WI38 (cell line): ENCODE measurements at regions not wholly inside any gene's neighbourhood (a gene's known extent, or its start where the extent isn't known, plus 50 kb on each side); places are given as distances from the start of the nearest gene placed in this dataset.
"Not testable (repeated sequence)": the region's sequence is repeated elsewhere in the genome, so short reads cannot be mapped to it uniquely, and the experiment has no call there.

Source experiments
- H3K4me3 ChIP-seq: 2 replicates; pipeline ENCODE4 v1.5.1; 2011; ENCODE audit warnings: low read depth, mild to moderate bottlenecking, control low read depth, low read length
- CTCF ChIP-seq: IDR thresholded peaks from 2 replicates; pipeline ENCODE4 v1.5.1; 2012; ENCODE audit warnings: low read depth, mild to moderate bottlenecking, control low read depth, low read length

GRCh38 chr3:147159141-147159540 lies 247.2 kb downstream of the ZIC4 start:
- no peak for TF ChIP-seq CTCF
- no peak overlapping the region for H3K4me3 ChIP-seq

- H3K4me3 ChIP-seq: no peak overlapping the region
- TF ChIP-seq CTCF: no peak
These were observed 248.7 kb downstream of the ZIC4 start for GRCh38 chr3:147157631-147158030.

DNA sequence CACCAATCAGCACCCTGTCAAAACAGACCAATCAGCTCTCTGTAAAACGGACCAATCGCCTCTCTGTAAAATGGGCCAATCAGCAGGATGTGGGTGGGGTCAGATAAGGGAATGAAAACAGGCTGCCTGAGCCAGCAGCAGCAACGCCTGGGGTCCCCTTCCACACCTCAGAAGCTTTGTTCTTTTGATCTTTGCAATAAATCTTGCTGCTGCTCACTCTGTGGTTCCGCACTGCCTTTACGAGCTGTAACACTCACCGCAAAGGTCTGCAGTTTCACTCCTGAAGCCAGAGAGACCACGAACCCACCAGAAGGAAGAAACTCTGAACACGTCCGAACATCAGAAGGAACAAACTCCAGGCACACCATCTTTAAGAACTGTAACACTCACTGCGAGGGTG lies 251.4 kb downstream of the ZIC4 start:
- H3K4me3 ChIP-seq: not testable (repeated sequence)

GRCh38 chr3:147153830-147154539 lies 252.4 kb downstream of the ZIC4 start:
- TF ChIP-seq CTCF: no peak
- no peak overlapping the region for H3K4me3 ChIP-seq

DNA sequence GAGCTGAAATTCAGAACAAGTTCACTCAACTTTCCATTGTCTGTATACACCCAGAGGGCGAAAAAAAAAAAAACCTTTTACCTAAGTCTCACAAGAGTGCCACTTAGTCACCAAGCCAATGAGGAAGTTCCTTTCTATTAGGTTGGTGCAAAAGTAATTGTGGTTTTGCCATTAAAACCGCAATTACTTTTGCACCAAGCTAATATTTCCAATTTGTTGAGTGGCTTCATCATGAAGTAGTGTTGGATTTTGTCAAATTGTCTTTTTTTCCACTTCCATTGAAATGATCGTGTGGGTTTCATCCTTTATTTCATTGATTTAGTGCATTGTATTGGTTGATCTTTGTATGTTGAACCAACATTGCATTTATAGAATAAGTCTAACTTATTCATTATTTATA lies 253.9 kb downstream of the ZIC4 start:
- no peak for TF ChIP-seq CTCF
- H3K4me3 ChIP-seq: no peak overlapping the region

GRCh38 chr3:147141516-147142288 lies 264.6 kb downstream of the ZIC4 start:
- no peak overlapping the region for H3K4me3 ChIP-seq
- TF ChIP-seq CTCF: no peak

DNA sequence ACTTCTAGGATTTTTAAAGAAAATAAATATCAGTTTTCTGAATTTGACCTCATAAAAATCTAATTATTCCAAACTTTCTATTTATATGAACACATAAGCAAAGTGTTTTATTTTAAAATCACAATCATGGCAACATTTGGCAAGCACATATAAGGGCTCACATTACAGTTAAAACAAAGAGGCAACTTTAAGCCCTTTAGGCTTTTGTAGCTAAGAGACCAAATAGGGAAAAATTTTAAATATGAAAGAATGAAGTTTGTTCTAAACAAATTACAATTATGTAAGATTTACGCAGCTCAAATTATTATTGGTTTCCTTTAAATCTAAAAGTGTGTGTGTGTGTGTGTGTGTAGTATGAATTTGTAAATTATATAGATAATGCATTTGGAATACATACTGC lies 267.0 kb downstream of the ZIC4 start:
- TF ChIP-seq CTCF: no peak
- no peak overlapping the region for H3K4me3 ChIP-seq
